Mesendoderm (in vitro differentiated cells): ENCODE measurements at regions not wholly inside any gene's neighbourhood (a gene's known extent, or its start where the extent isn't known, plus 50 kb on each side); places are given as distances from the start of the nearest gene placed in this dataset.

ENCODE experiments used
- DNase-seq: peaks from one replicate; pipeline ENCODE4 v3.0.0; 2013
- H2AK5ac ChIP-seq: 2 replicates; pipeline ENCODE4 v1.6.1; 2013; ENCODE audit warnings: low read length, inconsistent platforms
- H2BK120ac ChIP-seq: 2 replicates; pipeline ENCODE4 v1.6.1; 2013; ENCODE audit warnings: low read depth, mild to moderate bottlenecking, low read length, moderate library complexity, mixed read lengths
- H2BK15ac ChIP-seq: replicated peaks from 2 replicates; pipeline ENCODE4 v1.6.1; 2013; ENCODE audit warnings: low read depth, mild to moderate bottlenecking, moderate library complexity
- H2BK5ac ChIP-seq: 2 replicates; pipeline ENCODE4 v1.6.1; 2013; ENCODE audit warnings: low read length, inconsistent platforms
- H3K18ac ChIP-seq: 2 replicates; pipeline ENCODE4 v1.6.1; 2013; ENCODE audit warnings: mild to moderate bottlenecking, low read length, mixed read lengths
- H3K23ac ChIP-seq: one replicate; pipeline ENCODE4 v1.6.1; 2013; ENCODE audit warnings: low read length
- H3K27ac ChIP-seq: 2 replicates; pipeline ENCODE4 v1.5.1; 2013; ENCODE audit warnings: low read depth, mild to moderate bottlenecking, inconsistent platforms, low read length, moderate library complexity
- H3K27me3 ChIP-seq: 2 replicates; pipeline ENCODE4 v1.6.1; 2013; ENCODE audit warnings: low read length, control low read depth, mild to moderate bottlenecking, inconsistent platforms; ENCODE audit not compliant: insufficient read depth, poor library complexity
- H3K36me3 ChIP-seq: 2 replicates; pipeline ENCODE4 v1.6.1; 2013; ENCODE audit warnings: low read length, inconsistent platforms; ENCODE audit not compliant: control insufficient read depth, insufficient read depth
- H3K4ac ChIP-seq: one replicate; pipeline ENCODE4 v1.6.1; 2013; ENCODE audit warnings: low read depth, mild to moderate bottlenecking, low read length, moderate library complexity
- H3K4me1 ChIP-seq: 2 replicates; pipeline ENCODE4 v1.6.1; 2013; ENCODE audit warnings: low read depth, low read length, inconsistent platforms; ENCODE audit not compliant: control insufficient read depth
- H3K4me2 ChIP-seq: 2 replicates; pipeline ENCODE4 v1.6.1; 2013; ENCODE audit warnings: low read length
- H3K4me3 ChIP-seq: 2 replicates; pipeline ENCODE4 v1.5.1; 2013; ENCODE audit warnings: mild to moderate bottlenecking, low read length
- H3K56ac ChIP-seq: one replicate; pipeline ENCODE4 v1.6.1; 2013; ENCODE audit warnings: low read length
- H3K79me1 ChIP-seq: 2 replicates; pipeline ENCODE4 v1.6.1; 2013; ENCODE audit warnings: low read length, inconsistent platforms
- H3K79me2 ChIP-seq: 2 replicates; pipeline ENCODE4 v1.6.1; 2013; ENCODE audit warnings: mild to moderate bottlenecking, low read length; ENCODE audit not compliant: control insufficient read depth, insufficient read depth
- H3K9ac ChIP-seq: 2 replicates; pipeline ENCODE4 v1.6.1; 2013; ENCODE audit warnings: low read length, inconsistent platforms
- H4K5ac ChIP-seq: one replicate; pipeline ENCODE4 v1.6.1; 2013; ENCODE audit warnings: low read length
- H4K8ac ChIP-seq: one replicate; pipeline ENCODE4 v1.6.1; 2013; ENCODE audit warnings: low read depth, mild to moderate bottlenecking, control low read depth, low read length, moderate library complexity
- WGBS: extraction: QIAGEN DNeasy Blood & Tissue Kit; methylation state at CpG from one replicate; pipeline ENCODE4 v1.1.7; 2013; ENCODE audit warnings: low lambda C conversion rate, missing lambda C conversion rate; ENCODE audit not compliant: insufficient coverage; ENCODE audit errors: extremely low coverage; 5-methylcytosine and 5-hydroxymethylcytosine counted together

GRCh38 chr5:92409134-92409533 lies 1026.0 kb upstream of the ARRDC3 start:
- no peak overlapping the region for H2AK5ac ChIP-seq
- no CpG with 5 or more reads among the region's 2 CpGs for WGBS
- no peak overlapping the region for H4K8ac ChIP-seq
- H3K27me3 ChIP-seq = no peaks in the 10 kb centered on the region
- H3K27ac ChIP-seq = no peak overlapping the region
- no peak overlapping the region for H3K23ac ChIP-seq
- no peak overlapping the region for H3K9ac ChIP-seq
- H3K56ac ChIP-seq = no peak overlapping the region
- H3K79me1 ChIP-seq = no peaks in the 10 kb centered on the region
- H3K4ac ChIP-seq = no peak overlapping the region
- no peak for DNase-seq
- H3K4me3 ChIP-seq = no peak overlapping the region
- H3K4me2 ChIP-seq = no peak overlapping the region
- no peaks in the 10 kb centered on the region for H3K36me3 ChIP-seq
- H4K5ac ChIP-seq = no peak overlapping the region
- H2BK15ac ChIP-seq = no peak overlapping the region
- no peaks in the 10 kb centered on the region for H3K4me1 ChIP-seq
- H3K79me2 ChIP-seq = no peaks in the 10 kb centered on the region
- no peak overlapping the region for H2BK5ac ChIP-seq
- H3K18ac ChIP-seq = no peak overlapping the region
- H2BK120ac ChIP-seq = no peak overlapping the region

GRCh38 chr5:92402956-92403702 lies 1020.0 kb upstream of the ARRDC3 start:
- Histone ChIP-seq H3K79me2 (no peaks in the 10 kb centered on the region), H3K4me1 (no peaks in the 10 kb centered on the region), H3K18ac (no peak overlapping the region), H3K27ac (no peak overlapping the region), H4K5ac (no peak overlapping the region), H2BK5ac (no peak overlapping the region), H3K56ac (no peak overlapping the region), H2BK120ac (no peak overlapping the region), H3K79me1 (no peaks in the 10 kb centered on the region), H3K4me3 (no peak overlapping the region), H3K4me2 (no peak overlapping the region), H3K23ac (no peak overlapping the region), H3K36me3 (no peaks in the 10 kb centered on the region), H4K8ac (no peak overlapping the region), H3K4ac (no peak overlapping the region), H3K9ac (no peak overlapping the region), H2BK15ac (no peak overlapping the region), H3K27me3 (no peaks in the 10 kb centered on the region), H2AK5ac (no peak overlapping the region)
- WGBS = no CpG with 5 or more reads among the region's 7 CpGs
- no peak for DNase-seq

GRCh38 chr5:92402045-92402444 lies 1018.9 kb upstream of the ARRDC3 start:
- Histone ChIP-seq H2BK120ac (no peak overlapping the region), H3K23ac (no peak overlapping the region), H4K8ac (no peak overlapping the region), H3K18ac (no peak overlapping the region), H3K4me1 (no peaks in the 10 kb centered on the region), H3K4ac (no peak overlapping the region), H3K4me3 (no peak overlapping the region), H3K9ac (no peak overlapping the region), H4K5ac (no peak overlapping the region), H2BK15ac (no peak overlapping the region), H3K27ac (no peak overlapping the region), H3K4me2 (no peak overlapping the region), H3K79me1 (no peaks in the 10 kb centered on the region), H3K56ac (no peak overlapping the region), H3K79me2 (no peaks in the 10 kb centered on the region), H2AK5ac (no peak overlapping the region), H3K36me3 (no peaks in the 10 kb centered on the region), H3K27me3 (no peaks in the 10 kb centered on the region), H2BK5ac (no peak overlapping the region)
- WGBS = no CpG with 5 or more reads among the region's 2 CpGs
- DNase-seq = no peak

- H3K18ac ChIP-seq = no peak overlapping the region
- no peak overlapping the region for H3K4ac ChIP-seq
- no peaks in the 10 kb centered on the region for H3K79me1 ChIP-seq
- no peak overlapping the region for H4K8ac ChIP-seq
- no peak overlapping the region for H3K9ac ChIP-seq
- no peaks in the 10 kb centered on the region for H3K79me2 ChIP-seq
- H3K4me3 ChIP-seq = no peak overlapping the region
- H3K56ac ChIP-seq = no peak overlapping the region
- no peak overlapping the region for H2BK5ac ChIP-seq
- H3K27me3 ChIP-seq = no peaks in the 10 kb centered on the region
- DNase-seq = peak; percentile 89
- WGBS = no CpG with 5 or more reads among the region's 5 CpGs
- no peak overlapping the region for H3K4me2 ChIP-seq
- H3K36me3 ChIP-seq = no peaks in the 10 kb centered on the region
- no peak overlapping the region for H2BK120ac ChIP-seq
- no peak overlapping the region for H3K23ac ChIP-seq
- H2BK15ac ChIP-seq = no peak overlapping the region
- H3K4me1 ChIP-seq = no peaks in the 10 kb centered on the region
- H4K5ac ChIP-seq = no peak overlapping the region
- no peak overlapping the region for H2AK5ac ChIP-seq
- H3K27ac ChIP-seq = no peak overlapping the region
These were observed 1018.4 kb upstream of the ARRDC3 start for GRCh38 chr5:92401492-92401891.

GRCh38 chr5:92394936-92395335 lies 1011.8 kb upstream of the ARRDC3 start:
- Histone ChIP-seq H4K8ac (no peak overlapping the region), H3K79me2 (no peaks in the 10 kb centered on the region), H2BK120ac (no peak overlapping the region), H3K79me1 (no peaks in the 10 kb centered on the region), H3K27ac (no peak overlapping the region), H2BK5ac (no peak overlapping the region), H3K4me3 (no peak overlapping the region), H3K4me1 (no peaks in the 10 kb centered on the region), H3K36me3 (no peaks in the 10 kb centered on the region), H3K56ac (no peak overlapping the region), H3K18ac (no peak overlapping the region), H3K4ac (no peak overlapping the region), H3K4me2 (no peak overlapping the region), H3K27me3 (no peaks in the 10 kb centered on the region), H2AK5ac (no peak overlapping the region), H4K5ac (no peak overlapping the region), H2BK15ac (no peak overlapping the region), H3K9ac (no peak overlapping the region), H3K23ac (no peak overlapping the region)
- no CpG with 5 or more reads among the region's 1 CpG for WGBS
- no peak for DNase-seq

- no peak overlapping the region for H3K9ac ChIP-seq
- no peak overlapping the region for H2BK5ac ChIP-seq
- H3K27me3 ChIP-seq = no peaks in the 10 kb centered on the region
- no peak overlapping the region for H3K27ac ChIP-seq
- H4K8ac ChIP-seq = no peak overlapping the region
- H3K4me3 ChIP-seq = no peak overlapping the region
- no peak overlapping the region for H3K18ac ChIP-seq
- no peak overlapping the region for H2AK5ac ChIP-seq
- no peaks in the 10 kb centered on the region for H3K79me1 ChIP-seq
- H3K4ac ChIP-seq = no peak overlapping the region
- no peak for DNase-seq
- no peak overlapping the region for H2BK15ac ChIP-seq
- H3K4me2 ChIP-seq = no peak overlapping the region
- no peaks in the 10 kb centered on the region for H3K4me1 ChIP-seq
- no peak overlapping the region for H3K23ac ChIP-seq
- H4K5ac ChIP-seq = no peak overlapping the region
- H3K79me2 ChIP-seq = no peaks in the 10 kb centered on the region
- H2BK120ac ChIP-seq = no peak overlapping the region
- no peak overlapping the region for H3K56ac ChIP-seq
- no CpG with 5 or more reads among the region's 1 CpG for WGBS
- H3K36me3 ChIP-seq = no peaks in the 10 kb centered on the region
These were observed 1007.5 kb upstream of the ARRDC3 start for GRCh38 chr5:92390657-92391056.
